A172 (cell line): ENCODE measurements at regions not wholly inside any gene's neighbourhood (a gene's known extent, or its start where the extent isn't known, plus 50 kb on each side); places are given as distances from the start of the nearest gene placed in this dataset.
"Not testable (repeated sequence)": the region's sequence is repeated elsewhere in the genome, so short reads cannot be mapped to it uniquely, and the experiment has no call there.

Experiments
- DNase-seq: peaks from one replicate; pipeline ENCODE4 v3.0.0-alpha.2; 2015; ENCODE audit warnings: low spot score

- no peak for DNase-seq
These were observed 97.1 kb downstream of the DAD1 start for GRCh38 chr14:22491683-22492621.

DNA sequence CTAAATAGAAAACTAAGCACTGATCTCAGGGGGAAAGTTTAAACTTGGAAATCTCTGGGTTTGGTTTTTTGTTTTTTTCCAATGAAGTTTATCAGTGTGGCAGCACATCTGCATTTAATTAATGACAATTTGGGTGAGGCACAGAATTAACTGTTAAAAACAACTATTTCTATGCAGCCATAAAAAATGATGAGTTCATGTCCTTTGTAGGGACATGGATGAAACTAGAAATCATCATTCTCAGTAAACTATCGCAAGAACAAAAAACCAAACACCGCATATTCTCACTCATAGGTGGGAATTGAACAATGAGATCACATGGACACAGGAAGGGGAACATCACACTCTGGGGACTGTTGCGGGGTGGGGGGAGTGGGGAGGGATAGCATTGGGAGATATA, 98.0 kb downstream of the DAD1 start:
- DNase-seq = not testable (repeated sequence)

- no peak for DNase-seq
These were observed 98.8 kb downstream of the DAD1 start for GRCh38 chr14:22489957-22490950.

GRCh38 chr14:22489244-22489545, 99.8 kb downstream of the DAD1 start:
- DNase-seq = no peak

- DNase-seq = no peak
These were observed 100.3 kb downstream of the DAD1 start for GRCh38 chr14:22488522-22489243.

DNA sequence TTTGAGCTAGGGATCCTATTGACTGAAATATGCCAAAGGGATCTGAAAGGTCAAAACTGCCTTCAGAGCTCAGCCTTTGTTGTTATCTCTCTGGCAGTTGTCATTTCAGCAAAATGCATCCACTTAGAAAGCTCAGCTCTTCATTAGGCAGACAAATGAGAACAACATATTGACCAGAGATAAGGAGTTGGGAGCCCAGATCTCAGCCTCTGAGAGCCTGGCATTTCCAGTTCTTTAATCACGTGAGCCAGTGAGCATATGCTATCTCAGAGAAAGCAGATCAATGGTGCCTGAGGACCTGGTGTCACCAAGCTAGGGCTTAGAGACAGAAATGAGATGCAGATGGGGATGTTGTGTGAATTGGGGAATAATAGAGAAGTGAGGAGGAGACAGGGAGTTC, 101.1 kb downstream of the DAD1 start:
- no peak for DNase-seq

DNA sequence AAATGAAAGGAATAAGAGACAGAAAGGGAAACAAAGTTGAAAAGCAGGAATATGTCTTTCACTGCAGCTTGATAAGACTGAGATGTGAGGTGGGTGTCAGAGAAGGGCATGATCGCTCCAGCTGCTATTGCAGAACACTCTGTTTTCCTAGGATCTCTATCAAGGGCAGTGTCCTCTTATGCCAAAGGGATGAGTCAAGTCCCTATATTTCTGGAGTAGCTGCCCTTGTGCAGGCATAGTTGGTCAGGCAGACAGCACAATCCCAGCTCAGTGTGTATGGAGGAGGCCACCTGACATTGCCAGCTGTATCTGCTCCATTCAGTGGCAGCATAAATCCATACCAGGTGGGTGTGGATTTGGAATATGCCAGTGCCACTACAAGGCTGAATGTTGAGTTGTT, 101.6 kb downstream of the DAD1 start:
- DNase-seq = no peak

DNA sequence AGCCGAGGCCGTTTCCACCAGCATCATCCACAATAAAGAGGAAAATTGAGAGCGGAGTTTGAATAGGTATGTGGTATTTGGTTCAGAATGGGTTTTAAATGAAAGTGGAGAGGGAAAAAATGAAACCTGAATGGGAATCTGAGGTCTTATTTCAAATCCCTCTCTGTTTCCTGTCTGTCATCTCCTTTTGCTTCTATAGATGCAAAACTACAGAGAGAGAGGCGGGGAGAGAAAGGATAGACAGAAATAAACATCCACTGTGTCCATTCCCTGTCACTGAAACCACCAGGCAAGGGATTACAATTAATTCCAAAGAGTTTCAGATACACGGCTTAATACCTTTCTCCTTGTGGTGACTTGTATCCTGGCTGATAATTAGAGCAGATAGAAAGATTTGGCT, 102.3 kb downstream of the DAD1 start:
- no peak for DNase-seq

GRCh38 chr14:22485649-22486048, 103.4 kb downstream of the DAD1 start:
- DNase-seq = no peak

- no peak for DNase-seq
These were observed 103.8 kb downstream of the DAD1 start for GRCh38 chr14:22485178-22485577.

GRCh38 chr14:22484632-22485031, 104.4 kb downstream of the DAD1 start:
- no peak for DNase-seq

- DNase-seq = no peak
These were observed 105.0 kb downstream of the DAD1 start for GRCh38 chr14:22483863-22484593.

GRCh38 chr14:22482782-22483553, 106.1 kb downstream of the DAD1 start:
- no peak for DNase-seq

- no peak for DNase-seq
These were observed 106.8 kb downstream of the DAD1 start for GRCh38 chr14:22482085-22482694.

- DNase-seq = no peak
These were observed 107.5 kb downstream of the DAD1 start for GRCh38 chr14:22481546-22481945.

- no peak for DNase-seq
These were observed 109.1 kb downstream of the DAD1 start for GRCh38 chr14:22479776-22480464.

- no peak for DNase-seq
These were observed 109.9 kb downstream of the DAD1 start for GRCh38 chr14:22479132-22479531.

GRCh38 chr14:22478670-22479069, 110.4 kb downstream of the DAD1 start:
- no peak for DNase-seq

DNA sequence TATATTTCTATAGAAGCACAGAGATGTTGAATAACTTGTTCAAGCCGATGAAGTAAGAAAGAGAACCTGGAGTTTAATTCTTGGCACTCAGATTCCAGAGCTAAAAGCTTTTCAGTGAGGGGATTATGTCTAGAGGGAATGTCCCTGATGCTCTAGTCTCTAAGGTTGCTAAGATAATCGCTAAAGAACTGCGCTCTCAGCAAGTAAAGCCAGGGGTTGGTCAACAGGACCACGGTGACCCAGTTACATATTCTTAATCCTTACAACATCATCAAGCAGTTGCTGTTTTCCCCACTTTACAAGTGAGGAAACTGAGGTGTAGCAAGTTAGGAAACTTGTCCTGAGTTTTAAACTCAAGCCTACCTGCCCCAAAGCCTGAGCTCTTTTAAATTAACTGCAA, 110.8 kb downstream of the DAD1 start:
- DNase-seq = no peak
